ENCODE measurements at regions not wholly inside any gene's neighbourhood (a gene's known extent, or its start where the extent isn't known, plus 50 kb on each side); places are given as distances from the start of the nearest gene placed in this dataset.
A peak's percentile ranks its signal among the peaks of the same experiment; 100 is the strongest.
"Not testable (repeated sequence)": the region's sequence is repeated elsewhere in the genome, so short reads cannot be mapped to it uniquely, and the experiment has no call there.

DNA sequence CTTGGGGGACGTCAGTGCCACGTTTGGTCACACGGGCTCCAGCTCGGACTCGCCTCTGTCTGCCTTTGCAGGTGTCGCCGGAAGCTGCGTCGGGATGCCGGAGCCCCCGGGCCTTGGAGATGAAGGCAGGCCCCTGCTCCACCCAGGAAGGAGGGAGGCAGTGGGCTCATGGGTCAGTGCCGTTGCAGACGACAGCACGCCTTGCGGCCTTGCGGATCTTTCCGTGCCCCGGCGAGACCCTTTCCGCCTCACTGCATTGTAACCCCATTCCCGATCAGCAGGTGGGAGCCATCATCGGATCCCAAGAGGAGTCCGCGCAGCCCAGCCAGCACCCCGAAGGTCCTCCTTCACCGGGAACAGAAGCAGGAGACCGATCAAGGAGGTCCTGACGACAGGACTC lies 1422.2 kb upstream of the PCDH10 start:
- not testable (repeated sequence) for DNase-seq (ENCODE audit: low read depth in 1 of 2, low spot score in 1 of 2)

- DNase-seq (ENCODE audit: low read depth in 1 of 2, low spot score in 1 of 2) = not testable (repeated sequence)
Measured at GRCh38 chr4:131727418-131727817, 1421.7 kb upstream of the PCDH10 start.

DNA sequence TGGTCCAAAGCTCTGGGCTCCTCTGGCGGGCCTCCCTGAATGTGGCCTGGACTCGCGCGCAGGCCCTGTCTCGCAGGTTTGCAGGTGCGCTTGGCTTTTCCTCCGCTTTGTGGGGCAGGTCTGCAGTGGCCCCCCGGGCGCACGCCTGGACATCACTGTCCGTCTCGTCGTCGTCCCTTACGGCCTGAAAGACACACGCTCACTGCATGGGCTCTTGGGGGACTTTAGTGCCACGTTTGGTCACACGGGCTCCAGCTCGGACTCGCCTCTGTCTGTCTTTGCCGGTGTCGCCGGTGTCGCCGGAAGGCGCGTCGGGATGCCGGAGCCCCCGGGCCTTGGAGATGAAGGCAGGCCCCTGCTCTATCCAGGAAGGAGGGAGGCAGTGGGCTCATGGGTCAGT lies 1419.9 kb upstream of the PCDH10 start:
- DNase-seq (ENCODE audit: low read depth in 1 of 2, low spot score in 1 of 2) = not testable (repeated sequence)

- not testable (repeated sequence) for DNase-seq (ENCODE audit: low read depth in 1 of 2, low spot score in 1 of 2)
Measured at GRCh38 chr4:131729716-131730398, 1419.2 kb upstream of the PCDH10 start.

DNA sequence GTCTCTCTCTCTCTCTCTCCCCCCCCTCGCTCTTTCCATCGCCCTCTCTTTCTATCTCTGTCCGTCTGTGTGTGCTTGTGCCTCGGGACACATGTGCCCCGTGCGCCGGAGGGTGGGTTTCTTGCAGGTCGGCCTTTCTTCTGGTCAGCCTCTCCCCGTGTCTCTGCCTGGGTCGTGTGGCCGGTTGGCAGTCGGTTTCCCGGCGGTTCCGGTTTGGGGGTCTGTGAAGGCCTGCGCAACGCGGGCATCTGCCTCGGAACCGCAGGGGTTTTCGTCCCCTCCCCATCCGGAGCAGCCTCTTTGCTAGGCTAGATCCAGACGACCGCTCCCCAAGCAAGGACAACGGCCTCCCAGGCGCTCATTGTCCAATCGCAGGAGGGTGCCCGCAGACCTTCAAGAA lies 1418.5 kb upstream of the PCDH10 start:
- DNase-seq (ENCODE audit: low read depth in 1 of 2, low spot score in 1 of 2) = not testable (repeated sequence)

DNA sequence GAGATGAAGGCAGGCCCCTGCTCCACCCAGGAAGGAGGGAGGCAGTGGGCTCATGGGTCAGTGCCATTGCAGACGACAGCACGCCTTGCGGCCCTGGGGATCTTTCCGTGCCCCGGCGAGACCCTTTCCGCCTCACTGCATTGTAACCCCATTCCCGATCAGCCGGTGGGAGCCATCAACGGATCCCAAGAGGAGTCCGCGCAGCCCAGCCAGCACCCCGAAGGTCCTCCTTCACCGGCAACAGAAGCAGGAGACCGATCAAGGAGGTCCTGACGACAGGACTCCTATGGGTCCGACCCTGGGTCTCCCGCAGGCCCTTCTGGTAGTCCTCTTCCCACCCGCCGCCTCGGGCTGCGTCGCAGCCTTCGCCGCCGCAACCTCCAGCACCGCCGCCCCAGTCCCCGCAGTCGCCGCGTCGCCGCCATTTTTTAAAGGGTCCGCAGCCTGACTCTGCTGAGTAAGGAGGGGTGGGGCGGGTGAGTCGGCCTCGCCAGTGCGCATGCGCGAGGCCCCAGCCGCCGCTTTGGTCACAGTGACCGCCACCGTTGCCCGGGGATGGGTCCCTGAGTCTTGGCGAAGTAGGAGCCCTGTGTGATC lies 1417.0 kb upstream of the PCDH10 start:
- not testable (repeated sequence) for DNase-seq (ENCODE audit: low read depth in 1 of 2, low spot score in 1 of 2)

DNA sequence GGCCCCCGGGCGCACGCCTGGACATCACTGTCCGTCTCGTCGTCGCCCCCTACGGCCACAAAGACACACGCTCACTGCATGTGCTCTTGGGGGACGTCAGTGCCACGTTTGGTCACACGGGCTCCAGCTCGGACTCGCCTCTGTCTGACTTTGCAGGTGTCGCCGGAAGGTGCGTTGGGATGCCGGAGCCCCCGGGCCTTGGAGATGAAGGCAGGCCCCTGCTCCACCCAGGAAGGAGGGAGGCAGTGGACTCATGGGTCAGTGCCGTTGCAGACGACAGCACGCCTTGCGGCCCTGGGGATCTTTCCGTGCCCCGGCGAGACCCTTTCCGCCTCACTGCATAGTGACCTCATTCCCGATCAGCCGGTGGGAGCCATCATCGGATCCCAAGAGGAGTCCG lies 1414.8 kb upstream of the PCDH10 start:
- not testable (repeated sequence) for DNase-seq (ENCODE audit: low read depth in 1 of 2, low spot score in 1 of 2)

GRCh38 chr4:131734851-131735385 lies 1414.2 kb upstream of the PCDH10 start:
- DNase-seq (ENCODE audit: low read depth in 1 of 2, low spot score in 1 of 2) = peak in 1 of 2 donors; percentile 14

DNA sequence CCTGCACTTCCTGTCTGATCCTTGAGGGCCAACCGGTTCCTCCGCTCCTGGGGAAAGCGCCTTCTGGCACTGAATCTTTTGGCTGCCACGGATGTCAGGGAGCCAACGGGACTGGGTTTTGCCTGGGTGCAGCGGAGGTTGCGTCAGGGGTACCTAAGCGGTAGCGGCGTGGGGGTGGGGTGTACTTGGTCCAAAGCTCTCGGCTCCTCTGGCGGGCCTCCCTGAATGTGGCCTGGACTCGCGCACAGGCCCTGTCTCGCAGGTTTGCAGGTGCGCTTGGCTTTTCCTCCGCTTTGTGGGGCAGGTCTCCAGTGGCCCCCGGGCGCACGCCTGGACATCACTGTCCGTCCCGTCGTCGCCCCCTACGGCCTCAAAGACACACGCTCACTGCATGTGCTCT lies 1410.1 kb upstream of the PCDH10 start:
- DNase-seq (ENCODE audit: low read depth in 1 of 2, low spot score in 1 of 2) = not testable (repeated sequence)

- DNase-seq (ENCODE audit: low read depth in 1 of 2, low spot score in 1 of 2) = not testable (repeated sequence)
Measured at GRCh38 chr4:131741836-131742235, 1407.3 kb upstream of the PCDH10 start.

DNA sequence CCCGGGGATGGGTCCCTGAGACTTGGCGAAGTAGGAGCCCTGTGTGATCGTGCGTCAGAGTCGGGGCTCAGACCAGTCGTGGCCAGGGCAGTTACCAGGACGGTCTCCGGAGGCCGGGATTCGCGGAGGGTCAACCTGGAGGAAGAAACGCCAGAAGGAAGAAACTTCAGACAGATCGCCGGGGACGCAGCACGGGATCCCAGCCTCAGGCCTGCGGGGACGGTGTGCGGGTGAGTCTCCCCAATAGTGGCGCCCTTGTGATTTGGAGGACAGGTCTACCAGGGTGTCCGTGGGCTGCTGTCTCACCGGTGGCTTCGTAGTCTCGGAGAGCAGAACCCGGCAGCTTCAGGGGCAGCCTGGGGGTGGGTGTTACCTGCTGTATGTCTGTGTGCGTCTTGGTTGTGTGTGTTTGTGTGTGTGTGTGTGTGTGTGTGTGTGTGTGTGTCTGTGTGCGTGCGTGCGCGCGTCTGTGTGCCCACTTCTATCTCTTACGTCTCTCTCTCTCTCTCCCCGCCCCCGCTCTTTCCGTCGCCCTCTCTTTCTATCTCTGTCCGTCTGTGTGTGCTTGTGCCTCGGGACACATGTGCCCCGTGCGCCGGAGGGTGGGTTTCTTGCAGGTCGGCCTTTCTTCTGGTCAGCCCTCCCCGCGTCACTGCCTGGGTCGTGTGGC lies 1406.4 kb upstream of the PCDH10 start:
- DNase-seq (ENCODE audit: low read depth in 1 of 2, low spot score in 1 of 2) = not testable (repeated sequence)

DNA sequence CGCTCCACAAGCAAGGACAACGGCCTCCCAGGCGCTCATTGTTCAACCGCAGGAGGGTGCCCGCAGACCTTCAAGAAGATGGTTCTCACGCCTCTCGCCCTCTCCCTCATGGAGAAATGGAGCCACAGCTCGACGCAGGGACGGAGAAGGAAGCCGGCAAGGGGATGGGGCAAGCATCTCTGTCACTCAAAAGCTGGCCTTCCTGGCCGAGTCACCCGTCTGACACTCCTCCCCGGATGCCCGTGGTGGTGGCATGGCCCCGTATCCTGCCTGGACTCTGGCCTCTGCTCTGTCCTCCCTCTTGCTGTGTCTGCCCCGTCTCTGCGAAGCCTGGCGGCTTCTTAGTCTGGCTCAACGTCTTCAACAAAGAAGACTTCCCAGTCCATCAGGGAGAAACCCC lies 1405.7 kb upstream of the PCDH10 start:
- not testable (repeated sequence) for DNase-seq (ENCODE audit: low read depth in 1 of 2, low spot score in 1 of 2)

DNA sequence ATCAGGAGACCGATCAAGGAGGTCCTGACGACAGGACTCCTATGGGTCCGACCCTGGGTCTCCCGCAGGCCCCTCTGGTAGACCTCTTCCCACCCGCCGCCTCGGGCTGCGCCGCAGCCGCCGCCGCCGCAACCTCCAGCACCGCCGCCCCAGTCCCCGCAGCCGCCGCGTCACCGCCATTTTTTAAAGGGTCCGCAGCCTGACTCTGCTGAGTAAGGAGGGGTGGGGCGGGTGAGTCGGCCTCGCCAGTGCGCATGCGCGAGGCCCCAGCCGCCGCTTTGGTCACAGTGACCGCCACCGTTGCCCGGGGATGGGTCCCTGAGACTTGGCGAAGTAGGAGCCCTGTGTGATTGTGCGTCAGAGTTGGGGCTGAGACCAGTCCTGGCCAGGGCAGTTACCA lies 1401.9 kb upstream of the PCDH10 start:
- DNase-seq (ENCODE audit: low read depth in 1 of 2, low spot score in 1 of 2) = not testable (repeated sequence)

- not testable (repeated sequence) for DNase-seq (ENCODE audit: low read depth in 1 of 2, low spot score in 1 of 2)
Measured at GRCh38 chr4:131749224-131749623, 1399.9 kb upstream of the PCDH10 start.

GRCh38 chr4:131750006-131750405 lies 1399.1 kb upstream of the PCDH10 start:
- not testable (repeated sequence) for DNase-seq (ENCODE audit: low read depth in 1 of 2, low spot score in 1 of 2)

- peak in 1 of 2 donors; percentile 14 for DNase-seq (ENCODE audit: low read depth in 1 of 2, low spot score in 1 of 2)
Measured at GRCh38 chr4:131750469-131750868, 1398.6 kb upstream of the PCDH10 start.

GRCh38 chr4:131762234-131762633 lies 1386.9 kb upstream of the PCDH10 start:
- DNase-seq (ENCODE audit: low read depth in 1 of 2, low spot score in 1 of 2) = not testable (repeated sequence)

- DNase-seq (ENCODE audit: low read depth in 1 of 2, low spot score in 1 of 2) = no peak
Measured at GRCh38 chr4:131764730-131765129, 1384.4 kb upstream of the PCDH10 start.

- DNase-seq (ENCODE audit: low read depth in 1 of 2, low spot score in 1 of 2) = not testable (repeated sequence)
Measured at GRCh38 chr4:131774382-131774781, 1374.7 kb upstream of the PCDH10 start.

DNA sequence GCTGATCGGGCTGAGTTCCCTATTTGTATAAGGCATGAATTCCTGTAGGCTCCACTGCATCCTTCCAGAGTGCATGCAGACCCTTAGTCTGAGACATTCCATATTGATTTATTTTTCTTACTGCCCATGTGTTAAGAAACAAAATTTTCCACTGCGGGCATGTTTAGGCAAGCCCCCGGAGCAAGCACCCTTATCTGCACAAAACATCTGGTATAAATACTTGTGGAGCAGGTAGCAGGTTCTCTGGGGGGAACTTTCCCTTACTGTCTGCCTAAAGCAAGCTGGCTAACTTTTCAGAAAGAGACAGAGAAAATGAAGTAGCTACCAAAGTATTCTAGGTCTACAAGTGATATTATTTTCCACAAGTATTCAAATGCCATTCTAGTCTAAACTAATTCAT lies 1338.5 kb upstream of the PCDH10 start:
- DNase-seq (ENCODE audit: low read depth in 1 of 2, low spot score in 1 of 2) = not testable (repeated sequence)
